Sciatic nerve (tissue), 2 donors: ENCODE measurements at regions not wholly inside any gene's neighbourhood (a gene's known extent, or its start where the extent isn't known, plus 50 kb on each side); places are given as distances from the start of the nearest gene placed in this dataset.

ENCODE experiments used
- ATAC-seq: fragments of 200-7000 bp; cut with Tn5 transposase; one replicate; pipeline ENCODE4 v1.9.1; 2020; ENCODE audit warnings: mild to moderate bottlenecking, moderate library complexity
- DNase-seq: peaks from one replicate; pipeline ENCODE4 v3.0.0-alpha.2; 2020; ENCODE audit warnings: low spot score
- intact Hi-C: fragments of 100-400 bp; cut with DNase I; formaldehyde crosslinking; loops from one replicate; pipeline ENCODE4 v1.14.2; 2022
- donor health status: DM: no; HTN: no; CAD: no.
- donor health status: DM: no; HTN: no; CAD: no.

DNA sequence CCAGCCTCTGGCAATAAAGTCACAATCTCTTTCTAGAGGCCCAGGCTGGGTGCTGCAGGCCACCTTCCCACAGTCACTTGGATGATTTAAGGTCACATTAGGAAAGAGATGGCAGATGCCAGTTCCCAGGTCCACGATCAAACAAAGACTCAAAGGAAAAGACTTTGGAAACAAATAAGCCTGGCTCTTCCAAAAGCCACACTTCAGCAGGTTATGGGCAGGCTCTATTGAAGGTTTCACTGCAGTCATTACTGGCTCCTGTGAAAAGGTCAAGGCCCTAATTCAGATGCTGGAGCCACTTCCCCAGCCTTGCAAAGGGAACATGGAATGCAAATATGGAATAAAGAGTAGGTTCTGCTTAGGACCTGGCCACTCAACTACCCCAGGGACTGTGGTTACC, 104.0 kb upstream of the ZNF32 start:
- ATAC-seq (no peak), DNase-seq (no peak)
- intact Hi-C loops, result no loop called here

GRCh38 chr10:43751646-43752045, 103.0 kb upstream of the ZNF32 start:
- DNase-seq, result no peak
- no peak for ATAC-seq
- intact Hi-C loops, result no loop called here

DNA sequence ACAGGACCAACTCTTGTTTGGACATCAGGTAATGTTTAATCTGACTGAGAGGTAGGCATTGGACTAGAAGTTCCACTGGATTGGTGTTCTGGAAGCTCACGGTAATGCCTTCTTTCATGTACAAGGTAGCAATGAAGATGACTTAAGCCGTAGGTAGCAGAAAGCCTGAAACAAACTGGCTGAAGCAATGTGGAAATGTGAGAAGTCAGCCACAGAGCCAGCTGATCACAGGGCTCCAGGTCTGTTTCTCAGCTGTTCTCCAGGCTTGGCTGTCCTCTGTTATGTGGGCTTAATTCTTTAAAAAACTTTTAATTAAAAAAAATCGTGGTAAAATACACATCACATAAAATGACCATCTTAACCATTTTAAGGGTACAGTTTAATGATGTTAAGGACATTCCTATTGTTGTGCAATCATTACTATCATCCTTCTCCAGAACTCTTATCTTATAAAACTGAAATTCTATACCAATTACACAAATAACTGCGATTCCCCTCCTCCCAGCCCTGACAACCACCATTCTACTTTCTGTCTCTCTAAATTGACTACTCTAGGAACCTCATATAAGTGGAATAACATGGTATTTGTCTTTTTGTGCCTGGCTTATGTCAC, 101.4 kb upstream of the ZNF32 start:
- DNase-seq (no peak), ATAC-seq (no peak)
- intact Hi-C loops, result no loop called here

DNA sequence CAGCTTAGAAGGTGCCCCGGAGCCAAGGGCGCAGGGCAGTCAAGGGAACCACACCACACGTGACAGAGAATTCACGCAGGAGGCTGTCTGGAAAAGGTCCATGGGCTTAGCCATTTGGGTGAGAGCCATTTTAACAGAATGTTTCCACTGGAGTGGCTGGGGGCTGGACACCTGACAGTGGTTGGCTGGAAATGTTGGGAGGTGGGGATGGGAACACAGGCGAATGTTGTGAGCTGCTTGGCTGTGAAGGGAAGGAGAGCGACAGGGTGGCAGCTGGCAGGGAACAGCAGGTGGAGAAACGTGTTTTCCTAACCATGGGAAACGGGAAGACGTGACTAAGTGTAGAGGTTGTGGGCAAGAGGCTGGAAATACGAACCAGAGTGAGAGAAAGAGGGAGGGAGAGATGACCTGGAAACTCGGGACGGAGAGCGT, 100.5 kb upstream of the ZNF32 start:
- ATAC-seq (no peak), DNase-seq (no peak)
- intact Hi-C loops, result no loop called here

- DNase-seq (no peak), ATAC-seq (no peak)
- intact Hi-C loops, result no loop called here
These were observed 99.9 kb upstream of the ZNF32 start for GRCh38 chr10:43748560-43748959.

GRCh38 chr10:43746906-43747305, 98.2 kb upstream of the ZNF32 start:
- intact Hi-C loops, result no loop called here
- no peak for DNase-seq
- ATAC-seq, result no peak

- ATAC-seq (no peak), DNase-seq (no peak)
- intact Hi-C loops, result no loop called here
These were observed 90.5 kb upstream of the ZNF32 start for GRCh38 chr10:43739161-43739560.

GRCh38 chr10:43737003-43737402, 88.3 kb upstream of the ZNF32 start:
- DNase-seq (no peak), ATAC-seq (no peak)
- intact Hi-C loops, result no loop called here

GRCh38 chr10:43735907-43736306, 87.2 kb upstream of the ZNF32 start:
- DNase-seq (no peak), ATAC-seq (no peak)
- intact Hi-C loops, result no loop called here

DNA sequence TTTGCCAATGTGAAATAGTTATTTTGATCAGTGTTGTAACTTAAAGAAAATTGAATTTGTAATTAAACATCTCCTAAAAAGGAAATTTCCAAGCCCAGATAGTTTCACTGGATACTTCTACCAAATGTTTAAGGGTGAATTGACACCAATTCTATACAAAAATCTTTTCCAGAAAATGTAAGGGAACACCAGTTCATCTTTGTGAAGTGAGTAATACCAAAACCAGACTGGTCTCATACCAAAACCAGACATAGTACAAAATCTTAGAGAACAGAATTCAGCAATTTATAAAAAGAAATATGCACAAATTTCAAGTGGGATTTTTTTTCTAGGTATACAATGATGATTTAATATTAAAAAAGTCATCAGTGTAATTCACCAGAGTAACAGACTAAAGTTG, 86.0 kb upstream of the ZNF32 start:
- intact Hi-C loops, result no loop called here
- DNase-seq (no peak), ATAC-seq (no peak)

DNA sequence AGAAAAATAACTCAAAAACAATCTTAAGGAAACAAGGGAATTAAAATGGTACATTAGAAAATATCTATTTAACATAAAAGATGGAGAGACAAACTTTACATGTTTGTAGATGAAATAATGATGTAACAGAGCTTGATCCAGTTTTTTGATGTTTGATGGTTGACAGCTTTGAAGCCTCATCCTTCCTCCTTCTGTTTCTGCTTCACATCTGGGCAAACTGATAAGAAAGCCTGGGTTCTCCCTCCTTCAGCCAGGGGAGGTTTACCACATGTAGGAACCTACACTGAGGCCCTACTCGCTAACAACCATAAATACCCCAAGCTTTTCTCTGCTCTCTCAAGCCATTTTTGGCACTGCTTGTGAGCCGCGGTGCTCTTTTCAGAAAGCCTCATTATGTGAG, 82.8 kb upstream of the ZNF32 start:
- intact Hi-C loops, result no loop called here
- no peak for DNase-seq
- ATAC-seq, result no peak

DNA sequence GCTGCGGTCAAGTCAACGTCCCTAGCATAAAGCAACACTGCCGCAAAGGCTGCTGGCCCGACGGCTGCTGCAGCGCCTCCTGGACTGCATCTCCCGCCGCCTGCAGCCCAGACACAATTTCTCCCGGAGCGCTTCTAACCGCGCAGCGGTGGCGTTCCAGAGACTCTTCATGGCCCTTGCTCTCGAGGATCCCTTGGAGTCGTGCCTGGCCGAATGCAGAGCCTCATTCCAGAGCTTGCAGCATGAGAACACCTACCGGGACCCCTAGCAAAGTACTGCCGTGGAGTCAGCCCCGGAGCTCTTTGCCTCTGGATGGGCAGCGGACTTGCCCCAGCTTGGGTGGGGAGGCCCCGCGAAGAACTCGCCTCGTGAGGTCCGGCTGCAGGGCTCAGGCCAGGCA, 79.7 kb upstream of the ZNF32 start:
- ATAC-seq (no peak), DNase-seq (no peak)
- intact Hi-C loops, result no loop called here

DNA sequence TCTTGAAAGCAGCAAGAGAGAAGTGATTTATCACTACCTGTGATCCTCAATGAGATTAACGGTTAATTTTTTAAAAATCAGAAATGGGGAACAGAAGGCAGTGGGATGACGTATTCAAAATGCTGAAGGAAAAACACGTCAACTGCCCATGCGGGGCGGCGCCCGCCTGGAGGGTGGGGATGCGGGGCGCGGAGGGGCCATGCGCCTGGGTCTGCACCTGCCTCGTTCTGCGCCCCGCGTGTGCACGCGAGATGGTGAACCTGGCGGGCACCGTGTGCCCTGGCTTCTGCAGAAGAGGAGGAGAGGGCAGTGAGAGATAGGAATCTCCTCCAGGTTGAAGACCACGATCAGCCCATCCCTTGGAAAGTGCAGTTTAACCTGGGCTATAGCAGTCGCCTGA, 79.3 kb upstream of the ZNF32 start:
- no peak for DNase-seq

DNA sequence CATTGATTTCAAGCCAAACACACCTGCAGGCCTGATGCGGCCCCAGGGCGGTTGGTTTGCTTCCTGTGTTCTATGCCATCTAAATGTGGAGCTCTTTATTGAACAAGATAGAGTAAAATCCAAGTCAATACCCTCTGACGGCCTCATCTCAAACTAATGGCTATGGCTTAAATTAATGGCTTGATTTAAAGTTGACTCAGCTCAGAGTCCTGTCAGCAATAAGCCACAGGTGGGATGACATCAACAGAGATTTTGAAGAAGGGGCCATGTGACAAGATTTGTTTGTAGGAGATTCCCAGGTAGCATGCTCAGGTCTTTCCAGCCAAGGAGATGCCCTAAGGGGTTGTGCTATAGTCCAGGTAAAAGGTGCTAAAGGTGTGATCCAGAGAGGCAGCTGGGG, 66.7 kb upstream of the ZNF32 start:
- ATAC-seq (no peak), DNase-seq (no peak)
- intact Hi-C loops, result no loop called here

More for the DNA sequence above, 79.3 kb upstream of the ZNF32 start:
- intact Hi-C loops, result no loop called here
- ATAC-seq, result no peak

GRCh38 chr10:43712821-43713584, 64.3 kb upstream of the ZNF32 start:
- DNase-seq (no peak), ATAC-seq (no peak)
- intact Hi-C loops, result no loop called here

DNA sequence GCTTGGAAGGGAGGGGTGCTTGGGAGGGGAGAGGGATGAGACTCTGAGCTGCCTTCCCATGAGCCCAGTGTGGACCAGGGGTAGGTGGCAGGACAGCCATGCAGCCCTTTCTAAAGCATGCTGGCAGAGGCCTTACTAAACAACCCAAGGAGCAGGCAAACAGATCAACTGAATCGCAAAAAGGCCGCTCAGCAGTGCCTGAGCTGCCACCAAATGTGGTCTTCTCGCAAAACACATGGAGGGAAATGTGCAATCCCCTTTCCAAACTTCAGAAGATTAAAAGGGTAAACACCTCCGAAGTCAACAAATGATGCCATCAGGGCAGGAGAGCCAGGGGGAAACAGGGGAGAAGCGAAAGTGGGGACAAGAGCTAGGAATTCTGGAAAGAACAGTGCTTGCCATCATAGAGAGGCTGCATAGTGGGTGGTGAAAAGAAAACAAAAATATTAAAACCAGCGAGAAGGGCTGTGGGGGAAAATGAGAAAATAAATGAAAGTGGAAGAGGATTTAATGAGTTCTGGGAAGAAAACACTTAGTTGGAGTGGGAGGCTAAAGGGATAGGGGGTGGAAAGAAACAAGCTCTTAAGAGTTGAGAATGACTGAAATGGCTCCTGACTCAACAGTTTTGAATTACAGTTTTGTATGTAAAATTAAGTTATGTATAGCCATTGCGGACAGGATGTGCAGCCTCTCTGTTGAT, 62.2 kb upstream of the ZNF32 start:
- no peak for ATAC-seq
- no peak for DNase-seq
- intact Hi-C loops, result no loop called here

DNA sequence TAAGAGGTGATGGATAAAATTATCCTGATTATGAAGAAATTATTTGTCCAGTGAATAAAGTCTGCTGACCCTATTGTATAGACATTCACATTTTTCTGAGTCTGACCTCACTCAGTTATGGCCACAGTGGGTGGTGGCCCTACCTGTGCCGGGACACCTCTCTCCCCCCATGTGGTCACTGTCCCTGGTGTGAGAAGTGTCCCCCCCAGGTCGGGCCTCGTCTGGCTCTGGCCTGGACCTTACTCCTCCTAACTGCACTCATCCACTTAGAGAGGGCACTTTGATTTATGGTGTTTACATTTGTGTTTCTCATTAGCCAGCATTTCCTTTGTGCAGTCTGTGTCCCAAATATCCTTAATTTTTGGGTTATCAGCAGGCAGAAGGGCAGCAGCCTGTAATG, 59.6 kb upstream of the ZNF32 start:
- intact Hi-C loops, result no loop called here
- no peak for ATAC-seq
- no peak for DNase-seq

- ATAC-seq (peak; percentile 56), DNase-seq (no peak)
- intact Hi-C loops, result no loop called here
These were observed 59.1 kb upstream of the ZNF32 start for GRCh38 chr10:43707770-43708169.

GRCh38 chr10:43706166-43706565, 57.5 kb upstream of the ZNF32 start:
- intact Hi-C loops, result no loop called here
- no peak for ATAC-seq
- DNase-seq, result no peak

- ATAC-seq, result no peak
- intact Hi-C loops, result no loop called here
- DNase-seq, result no peak
These were observed 54.6 kb upstream of the ZNF32 start for GRCh38 chr10:43703286-43703685.

GRCh38 chr10:43702936-43703281, 54.2 kb upstream of the ZNF32 start:
- intact Hi-C loops, result no loop called here
- ATAC-seq, result no peak
- no peak for DNase-seq
